Glomerular visceral epithelial cell (primary cell): ENCODE measurements at regions not wholly inside any gene's neighbourhood (a gene's known extent, or its start where the extent isn't known, plus 50 kb on each side); places are given as distances from the start of the nearest gene placed in this dataset.
"Not testable (repeated sequence)": the region's sequence is repeated elsewhere in the genome, so short reads cannot be mapped to it uniquely, and the experiment has no call there.

Experiments
- DNase-seq: peaks from one replicate; pipeline ENCODE4 v3.0.0-alpha.2; 2016; ENCODE audit errors: extremely low spot score

- no peak for DNase-seq
Measured at GRCh38 chr2:52327641-52328040, 1295.7 kb upstream of the NRXN1 start.

DNA sequence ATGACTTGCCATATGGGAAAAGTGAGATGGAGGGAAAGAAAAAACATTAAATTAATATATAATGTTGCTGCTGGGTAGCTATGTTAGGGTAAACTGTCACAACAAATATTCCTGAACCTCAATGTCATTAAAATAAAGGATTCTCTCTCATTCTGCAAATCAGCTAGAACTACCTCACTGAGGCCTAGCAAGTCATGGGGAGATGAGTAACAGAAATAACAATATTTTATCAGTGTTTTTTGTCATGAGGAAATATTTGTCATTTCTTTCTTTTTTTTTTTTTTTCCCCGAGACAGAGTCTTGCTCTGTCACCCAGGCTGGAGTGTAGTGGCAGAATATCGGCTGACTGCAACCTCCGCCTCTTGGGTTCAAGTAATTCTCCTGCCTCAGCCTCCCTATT is 1282.3 kb upstream of the NRXN1 start:
- no peak for DNase-seq

GRCh38 chr2:52312486-52312885 is 1280.6 kb upstream of the NRXN1 start:
- DNase-seq: no peak

DNA sequence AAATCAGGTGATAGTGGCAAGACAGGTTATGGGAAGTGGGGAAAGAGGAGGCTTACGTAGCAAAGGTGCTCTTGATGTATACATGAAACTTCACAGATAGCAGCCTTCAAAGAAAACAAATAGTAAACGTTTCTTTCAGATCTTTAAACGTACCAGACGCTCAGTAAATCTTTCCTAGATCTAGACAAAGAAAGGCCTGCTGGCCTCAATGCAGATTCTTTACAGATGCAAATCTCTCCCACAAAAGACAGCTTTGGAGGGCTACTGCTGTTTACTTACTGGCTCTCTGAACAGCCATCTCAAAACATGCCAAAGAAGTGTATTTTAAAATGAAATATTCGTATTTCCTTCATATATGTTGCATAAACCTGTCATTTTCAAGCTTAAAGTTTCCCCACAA is 1279.9 kb upstream of the NRXN1 start:
- DNase-seq: no peak

DNA sequence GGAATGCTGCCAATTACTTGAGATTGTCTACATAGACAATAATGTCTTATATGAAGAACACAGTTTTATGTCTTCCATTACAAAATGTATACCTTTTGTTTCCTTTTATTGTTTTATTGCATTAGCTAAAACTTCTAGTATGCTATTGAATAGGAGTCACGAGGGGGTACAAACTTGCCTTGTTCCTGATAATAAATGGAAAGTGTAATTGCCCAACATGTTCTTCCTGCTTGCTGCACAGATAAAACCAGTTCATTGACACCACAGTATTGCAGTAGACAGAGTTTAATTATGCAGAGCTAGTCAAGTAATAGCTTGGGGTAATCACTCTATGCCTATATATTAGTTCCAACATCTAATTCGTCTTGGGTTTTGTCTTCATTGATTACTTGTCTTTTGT is 1276.2 kb upstream of the NRXN1 start:
- DNase-seq: no peak

DNA sequence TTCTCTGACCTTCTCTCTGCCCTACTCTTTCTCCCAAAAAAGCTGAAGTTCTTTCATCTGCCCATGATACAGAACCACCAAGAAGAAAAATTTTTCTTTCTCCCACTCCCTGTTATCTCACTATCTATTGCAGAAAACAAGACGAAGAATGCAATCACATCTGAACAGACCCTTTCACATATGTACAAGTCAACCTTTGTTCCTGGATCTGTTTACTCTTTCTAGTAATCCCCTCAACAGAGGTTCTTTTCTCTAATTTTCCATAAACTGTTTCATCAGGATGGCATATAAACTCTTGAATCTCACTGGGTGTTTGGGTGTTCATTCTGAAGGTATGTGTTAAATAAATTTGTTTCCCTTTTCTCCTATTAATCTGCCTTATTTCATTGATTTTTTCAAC is 1262.7 kb upstream of the NRXN1 start:
- no peak for DNase-seq

DNA sequence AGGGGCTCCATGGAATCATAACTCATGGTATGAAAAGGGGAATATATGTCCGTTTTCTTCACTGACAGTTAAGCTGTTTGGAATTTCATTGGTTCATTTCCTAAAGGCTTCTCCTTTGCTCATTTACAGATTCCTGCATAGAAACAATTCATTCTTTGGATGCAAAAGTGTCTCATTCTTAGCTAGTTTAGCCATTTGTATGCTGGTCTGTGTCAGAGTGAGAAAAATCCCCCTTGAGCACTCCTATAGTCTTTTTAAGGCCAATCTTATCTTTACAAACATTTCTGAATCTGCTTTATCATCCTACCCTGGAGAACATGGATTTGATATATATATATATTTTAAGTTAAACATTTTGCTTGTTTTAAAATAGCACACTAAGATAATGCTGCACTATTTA is 1260.9 kb upstream of the NRXN1 start:
- no peak for DNase-seq

GRCh38 chr2:52289741-52290140 is 1257.8 kb upstream of the NRXN1 start:
- no peak for DNase-seq

DNA sequence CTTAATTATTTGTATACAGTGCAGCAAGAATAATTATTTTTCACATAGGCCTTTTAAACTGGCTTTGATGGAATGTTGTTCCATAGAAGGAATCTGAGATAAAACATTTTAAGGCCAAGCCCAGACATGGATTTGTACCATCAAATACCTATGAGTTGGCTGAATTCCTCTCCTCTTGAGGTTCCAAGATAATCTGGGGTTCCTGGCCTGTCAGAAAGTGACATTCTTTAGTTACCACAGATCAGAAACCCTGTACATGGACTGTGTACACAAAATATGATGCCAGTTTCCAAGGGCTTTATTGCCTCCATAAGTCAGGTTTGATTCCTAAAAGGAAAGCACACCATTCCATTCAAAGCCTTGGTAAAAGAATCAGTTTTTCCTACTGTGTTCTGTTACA is 1256.7 kb upstream of the NRXN1 start:
- no peak for DNase-seq

- peak; percentile 11 for DNase-seq
Measured at GRCh38 chr2:52269696-52270485, 1238.0 kb upstream of the NRXN1 start.

GRCh38 chr2:52264911-52265310 is 1233.0 kb upstream of the NRXN1 start:
- DNase-seq: no peak

DNA sequence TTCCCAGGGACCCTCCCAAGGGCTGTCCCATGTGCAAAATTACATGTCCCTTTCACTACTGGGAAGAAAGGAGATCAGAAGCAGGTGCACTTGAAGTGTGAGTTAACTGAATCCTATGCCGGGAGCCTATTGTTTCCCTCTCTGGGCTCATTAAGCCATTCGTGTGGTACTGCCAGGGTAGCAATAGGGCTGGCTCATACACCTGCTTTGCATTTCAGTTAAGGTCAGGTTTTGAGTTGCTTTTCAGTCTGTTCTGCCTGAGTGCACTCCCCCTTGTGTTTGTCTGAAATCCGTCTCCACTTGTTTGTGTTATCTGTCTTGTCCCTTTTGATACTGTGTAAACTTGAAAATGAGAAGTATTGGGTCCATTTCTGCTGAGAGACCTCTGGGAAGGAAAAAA is 1232.6 kb upstream of the NRXN1 start:
- no peak for DNase-seq

DNA sequence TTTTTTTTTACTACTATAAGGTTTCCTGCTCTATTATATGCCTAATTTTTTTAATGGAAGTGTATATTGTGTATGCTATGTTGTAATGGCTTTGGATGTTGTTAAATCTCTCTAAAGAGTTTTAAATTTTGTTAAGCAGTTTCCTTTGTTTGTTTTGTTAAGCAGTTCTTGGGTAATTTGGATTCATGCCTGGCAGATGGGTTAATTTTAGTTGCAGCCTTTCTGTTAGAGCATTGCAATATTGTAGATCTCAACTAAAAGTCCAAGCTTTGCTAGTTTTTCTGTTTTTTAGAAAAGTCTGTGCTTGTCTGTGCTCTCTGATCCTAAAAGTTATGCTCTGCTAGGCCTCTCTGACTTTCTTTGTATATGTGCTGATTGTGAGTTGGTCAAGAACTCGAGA is 1229.0 kb upstream of the NRXN1 start:
- DNase-seq: no peak

DNA sequence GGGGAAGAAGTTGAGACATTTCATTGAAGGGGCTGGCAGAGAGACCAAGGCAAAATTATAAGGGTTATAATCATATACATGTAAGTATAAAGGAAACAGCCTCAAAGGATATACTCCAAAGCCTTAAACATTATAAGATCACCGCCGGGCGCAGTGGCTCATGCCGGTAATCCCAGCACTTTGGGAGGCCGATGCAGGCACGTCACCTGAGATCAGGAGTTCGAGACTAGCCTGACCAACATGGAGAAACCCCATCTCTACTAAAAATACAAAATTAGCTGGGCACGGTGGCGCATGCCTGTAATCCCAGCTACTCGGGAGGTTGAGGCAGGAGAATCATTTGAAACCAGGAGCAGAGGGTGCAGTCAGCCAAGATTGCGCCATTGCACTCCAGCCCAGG is 1227.0 kb upstream of the NRXN1 start:
- not testable (repeated sequence) for DNase-seq

- DNase-seq: no peak
Measured at GRCh38 chr2:52258038-52258437, 1226.1 kb upstream of the NRXN1 start.

DNA sequence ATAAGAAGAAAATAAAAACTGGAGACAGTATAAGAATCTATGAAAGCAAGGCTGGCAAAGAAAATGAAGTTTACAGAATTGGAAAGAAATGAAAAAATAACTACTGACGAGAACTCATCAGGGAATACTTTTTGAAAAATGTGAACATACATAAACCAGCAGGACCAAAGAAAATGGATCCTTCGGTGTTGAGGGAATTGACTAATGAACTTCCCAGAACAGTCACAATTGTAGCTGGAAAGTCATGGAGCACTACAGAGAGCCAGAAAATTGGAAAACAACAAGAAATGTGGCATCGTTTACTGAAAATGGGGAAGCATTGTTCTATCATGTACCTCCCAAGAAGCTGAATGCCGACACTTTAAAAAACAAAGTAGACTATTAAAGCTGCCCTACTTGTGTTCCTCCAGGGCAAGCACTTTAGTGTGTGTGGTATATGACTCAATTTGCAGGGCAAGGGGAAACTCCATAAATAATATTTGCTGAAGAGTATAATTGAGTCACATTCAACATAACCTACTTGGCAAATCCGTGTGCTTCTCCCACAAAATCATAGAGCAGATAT is 1221.6 kb upstream of the NRXN1 start:
- no peak for DNase-seq

DNA sequence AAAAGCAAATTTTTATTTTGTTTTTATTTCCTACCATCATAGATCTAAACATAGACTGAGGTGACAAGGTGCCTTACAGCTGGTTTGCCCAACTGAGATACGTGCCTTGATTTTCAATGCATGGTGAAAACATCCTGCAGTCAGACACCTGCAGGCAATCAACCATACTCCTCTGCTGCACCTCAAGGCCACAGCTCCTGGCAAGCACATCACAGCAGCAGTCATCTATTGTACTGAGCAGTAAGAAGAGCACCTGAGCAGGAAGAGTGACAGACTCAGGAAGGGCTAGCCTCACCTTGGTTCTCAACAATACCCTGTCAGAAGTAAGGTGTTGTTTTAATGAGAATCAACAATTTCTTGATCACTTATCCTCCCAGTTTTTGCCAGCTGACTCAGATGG is 1206.8 kb upstream of the NRXN1 start:
- DNase-seq: no peak

DNA sequence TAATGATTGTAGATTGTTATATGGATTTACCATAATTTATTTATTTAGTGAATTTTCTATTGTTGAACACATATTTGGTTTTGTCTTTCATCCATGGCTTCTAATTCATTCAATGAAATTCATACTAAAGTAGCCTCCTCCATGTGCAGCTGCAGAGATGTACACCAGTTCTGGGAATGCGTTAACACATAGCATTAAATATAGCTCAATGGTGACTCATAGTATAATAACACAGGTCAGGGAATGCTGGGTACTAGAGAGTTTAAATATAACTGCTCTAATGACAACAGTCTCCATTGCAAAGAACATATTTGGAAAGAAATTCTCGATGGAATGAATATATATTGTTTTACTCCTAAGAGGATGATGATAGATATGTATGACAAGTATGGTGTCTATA is 1190.2 kb upstream of the NRXN1 start:
- no peak for DNase-seq

- no peak for DNase-seq
Measured at GRCh38 chr2:52220393-52220792, 1188.5 kb upstream of the NRXN1 start.

GRCh38 chr2:52210611-52211010 is 1178.7 kb upstream of the NRXN1 start:
- no peak for DNase-seq

DNA sequence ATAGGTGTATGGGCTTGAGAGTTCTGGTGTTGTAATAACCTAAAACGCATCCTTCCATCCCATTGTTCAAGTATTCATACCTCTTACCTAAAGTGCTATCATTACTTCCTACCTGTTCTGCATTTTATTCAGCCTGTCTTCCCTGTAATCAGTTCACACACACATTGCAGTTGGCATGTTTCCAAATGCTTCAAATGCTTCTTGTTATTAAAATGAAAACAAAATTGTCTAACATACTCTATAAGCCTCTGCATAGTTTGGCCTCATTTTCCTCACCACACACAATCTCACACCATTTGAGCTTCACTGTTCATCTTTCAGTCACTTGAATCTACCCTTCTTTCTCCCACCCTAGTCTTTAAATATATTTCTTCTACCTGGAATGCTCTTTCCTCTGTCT is 1178.2 kb upstream of the NRXN1 start:
- DNase-seq: no peak

GRCh38 chr2:52194342-52194741 is 1162.4 kb upstream of the NRXN1 start:
- no peak for DNase-seq

- DNase-seq: no peak
Measured at GRCh38 chr2:52193804-52194203, 1161.9 kb upstream of the NRXN1 start.

GRCh38 chr2:52192656-52193055 is 1160.7 kb upstream of the NRXN1 start:
- no peak for DNase-seq
